Suppressor macrophage treated with lipopolysaccharide for 1 hour (primary cell): ENCODE measurements at regions not wholly inside any gene's neighbourhood (a gene's known extent, or its start where the extent isn't known, plus 50 kb on each side); places are given as distances from the start of the nearest gene placed in this dataset.
"Not testable (repeated sequence)": the region's sequence is repeated elsewhere in the genome, so short reads cannot be mapped to it uniquely, and the experiment has no call there.

ENCODE experiments used
- DNase-seq, 3 donors: peaks; one replicate each; pipeline ENCODE4 v3.0.0-alpha.2; 2020 to 2022

DNA sequence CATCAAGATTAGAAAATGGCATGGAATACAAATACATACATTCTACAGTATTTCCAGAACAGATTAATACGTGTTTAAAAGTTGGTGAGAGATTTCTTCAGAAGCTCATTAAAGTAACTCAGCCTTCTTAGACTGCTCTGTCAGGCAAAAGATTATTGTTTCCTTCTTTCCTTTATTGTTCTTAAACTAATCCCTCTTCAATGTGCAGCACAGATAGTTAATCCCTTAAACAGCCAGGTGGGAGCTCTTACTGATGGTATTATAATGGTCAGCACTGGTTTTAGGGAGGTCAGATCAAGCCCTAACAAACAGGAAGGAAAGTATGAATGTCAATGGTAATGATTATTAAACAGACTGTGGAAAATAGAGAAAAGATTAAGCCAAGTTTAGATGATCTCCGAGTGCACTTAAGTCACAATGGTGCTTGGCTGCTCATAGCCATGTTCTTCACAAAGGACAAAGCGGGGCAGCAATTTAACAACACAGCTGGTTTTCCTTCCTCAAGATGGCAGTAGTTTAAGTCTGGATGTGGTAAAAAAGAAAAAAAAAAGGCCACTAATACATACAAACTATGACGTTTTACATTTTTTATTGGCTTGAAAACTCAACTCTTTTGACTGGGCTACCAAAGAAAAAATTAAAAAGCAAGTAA lies 992.6 kb downstream of the PCDH9 start:
- no peak for DNase-seq

DNA sequence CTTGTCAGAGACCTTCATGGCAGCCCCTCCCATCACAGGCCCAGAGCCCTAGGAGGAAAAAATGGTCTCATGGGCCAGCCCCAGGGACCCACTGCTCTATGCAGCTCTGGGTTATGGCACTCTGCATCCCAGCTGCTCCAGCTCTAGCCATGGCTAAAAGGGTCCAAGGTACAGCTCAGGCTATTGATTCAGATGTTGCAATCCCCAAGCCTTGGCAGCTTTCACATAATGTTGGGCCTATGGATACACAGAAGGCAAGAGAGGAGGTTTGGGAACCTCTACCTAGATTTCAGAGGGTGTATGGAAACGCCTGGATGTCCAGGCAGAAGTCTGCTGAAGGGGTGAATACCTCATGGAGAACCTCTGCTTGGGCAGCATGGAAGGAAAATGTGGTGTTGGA lies 996.0 kb downstream of the PCDH9 start:
- no peak for DNase-seq

DNA sequence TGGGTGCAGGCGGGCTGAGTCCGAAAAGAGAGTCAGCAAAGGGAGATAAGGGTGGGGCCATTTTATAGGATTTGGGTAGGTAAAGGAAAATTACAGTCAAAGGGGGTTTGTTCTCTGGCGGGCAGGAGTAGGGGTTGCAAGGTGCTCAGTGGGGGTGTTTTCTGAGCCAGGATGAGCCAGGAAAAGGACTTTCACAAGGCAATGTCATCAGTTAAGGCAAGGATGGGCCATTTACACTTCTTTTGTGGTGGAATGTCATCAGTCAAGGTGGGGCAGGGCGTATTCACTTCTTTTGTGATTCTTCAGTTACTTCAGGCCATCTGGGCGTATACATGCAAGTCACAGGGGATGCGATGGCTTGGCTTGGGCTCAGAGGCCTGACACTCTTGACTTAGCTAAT lies 998.2 kb downstream of the PCDH9 start:
- DNase-seq, result not testable (repeated sequence)

DNA sequence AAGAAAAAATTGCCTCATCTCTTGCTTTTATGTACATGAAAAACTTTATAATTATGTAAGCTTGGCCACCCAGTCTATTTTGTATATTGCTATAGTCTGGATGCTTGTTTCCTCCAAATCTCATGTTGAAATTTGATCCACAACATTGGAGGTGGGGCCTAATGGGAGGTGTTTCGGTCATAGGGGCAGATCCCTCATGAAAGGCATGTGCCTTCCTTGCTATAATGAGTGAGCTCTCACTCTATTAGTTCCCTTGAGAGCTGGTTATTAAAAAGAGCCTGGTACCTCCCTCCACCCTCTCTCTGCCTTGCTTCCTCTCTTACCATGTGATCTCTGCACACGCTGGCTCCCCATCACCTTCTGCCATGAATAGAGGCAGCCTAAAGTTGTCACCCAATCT lies 1005.1 kb downstream of the PCDH9 start:
- DNase-seq, result no peak

DNA sequence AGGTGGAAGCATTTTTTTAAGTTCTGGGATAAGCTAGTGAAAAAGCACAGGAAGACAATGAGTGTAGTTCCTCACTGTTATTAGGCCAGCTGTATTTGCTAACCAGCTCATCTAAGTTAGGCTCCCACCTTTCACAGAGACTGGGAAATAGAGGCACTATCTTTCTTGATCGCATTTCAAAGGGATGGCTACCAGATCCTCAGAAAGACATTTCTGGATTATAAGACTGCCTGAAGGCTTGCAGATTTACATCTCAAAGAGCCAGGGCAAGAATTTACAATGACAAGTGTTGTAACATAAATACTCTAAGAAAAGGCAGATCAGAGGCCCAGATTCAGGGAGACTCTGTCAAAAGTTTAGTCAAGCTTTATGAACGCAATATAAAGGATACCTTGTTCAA lies 1005.5 kb downstream of the PCDH9 start:
- no peak for DNase-seq

DNA sequence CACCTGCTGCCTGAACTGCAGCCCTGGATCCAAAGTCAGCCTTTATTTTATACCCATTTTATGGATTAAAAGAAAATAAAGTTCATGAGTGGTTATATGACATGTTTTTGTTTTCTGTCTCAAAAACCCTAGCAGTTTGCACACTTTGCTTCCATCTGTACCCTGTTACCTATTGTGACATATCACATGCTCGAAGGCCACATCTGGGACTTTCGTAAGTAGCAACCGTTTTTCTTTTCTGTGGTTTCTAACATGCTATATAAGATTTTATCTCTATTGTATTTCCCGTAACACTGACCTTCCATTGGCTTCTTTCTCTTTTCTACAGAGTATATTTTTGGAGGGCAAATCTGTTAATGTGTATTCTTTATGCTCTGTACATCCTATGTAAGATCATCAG lies 1007.2 kb downstream of the PCDH9 start:
- DNase-seq, result no peak

DNA sequence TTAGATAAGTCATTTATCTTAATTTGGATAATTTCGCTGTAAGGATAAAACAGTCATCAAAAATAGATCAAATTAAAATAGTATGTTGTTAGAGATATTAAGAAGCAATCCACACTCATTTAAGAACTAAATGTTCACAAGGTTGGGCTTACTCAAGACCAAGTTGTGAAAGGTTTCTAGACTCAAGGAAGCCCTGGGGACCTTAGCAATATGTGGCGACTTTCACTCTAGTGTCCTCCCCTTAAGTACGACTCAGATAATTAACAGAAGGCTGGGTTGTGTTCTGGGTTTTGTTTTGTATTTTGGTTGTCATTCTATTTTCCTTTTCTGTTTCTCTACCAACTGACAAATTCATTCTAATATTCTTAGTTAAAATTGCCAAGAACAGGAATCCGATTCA lies 1008.0 kb downstream of the PCDH9 start:
- DNase-seq, result no peak

DNA sequence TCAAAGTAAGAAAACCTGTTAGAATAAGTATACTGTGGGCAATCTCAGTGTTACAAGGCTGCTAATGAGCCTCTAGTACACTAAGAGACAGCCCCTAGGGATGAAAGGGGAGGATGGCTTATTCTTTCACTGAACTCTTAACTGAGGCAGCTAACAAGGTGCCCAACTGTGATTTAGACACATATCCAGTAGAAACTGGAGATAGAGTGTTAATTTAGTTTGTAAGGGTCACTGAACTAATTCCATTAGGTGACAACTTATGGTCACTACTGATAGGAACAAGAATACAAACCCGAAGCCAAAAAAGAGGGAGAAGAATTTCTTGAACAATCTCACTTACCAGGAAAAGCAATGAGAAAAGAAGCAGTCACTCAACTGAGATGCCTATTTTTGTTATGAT lies 1010.6 kb downstream of the PCDH9 start:
- no peak for DNase-seq

DNA sequence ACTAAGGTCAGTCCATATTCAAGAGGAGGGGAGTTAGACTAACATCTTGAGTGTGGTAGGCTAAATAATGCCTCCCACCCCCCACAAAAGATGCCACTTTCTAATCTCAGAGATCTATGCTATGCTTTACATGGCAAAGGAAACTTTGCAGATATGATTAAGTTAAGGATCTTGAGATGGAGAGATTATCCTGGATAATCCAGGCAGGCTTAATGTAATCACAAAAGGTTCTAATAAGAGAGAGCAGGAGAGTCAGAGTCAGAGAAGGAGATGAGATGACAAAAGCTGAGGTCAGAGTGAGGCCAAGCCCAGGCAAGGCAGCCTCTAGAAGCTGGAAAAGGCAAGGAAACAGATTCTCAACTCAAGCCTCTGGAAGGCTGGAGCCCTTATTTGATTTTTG lies 1011.6 kb downstream of the PCDH9 start:
- DNase-seq, result no peak

DNA sequence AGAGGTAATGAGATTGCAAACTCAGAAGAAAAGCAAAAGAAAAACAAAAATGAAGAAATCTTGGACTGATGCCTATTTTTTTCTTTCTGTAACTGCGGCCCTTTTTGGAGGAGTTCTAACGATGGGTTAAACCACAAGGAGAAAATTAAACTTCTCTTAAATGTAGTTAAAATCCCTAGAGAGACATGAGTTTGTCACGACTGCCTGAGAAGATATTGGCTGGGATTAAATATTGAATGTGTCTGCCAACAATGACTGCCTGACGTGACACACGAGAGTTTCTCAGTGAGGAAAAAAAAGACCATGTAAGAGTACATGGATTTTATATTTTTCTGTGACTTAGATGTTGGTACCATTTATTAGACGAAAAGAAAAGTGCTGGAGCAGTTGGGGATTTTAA lies 1013.4 kb downstream of the PCDH9 start:
- no peak for DNase-seq

DNA sequence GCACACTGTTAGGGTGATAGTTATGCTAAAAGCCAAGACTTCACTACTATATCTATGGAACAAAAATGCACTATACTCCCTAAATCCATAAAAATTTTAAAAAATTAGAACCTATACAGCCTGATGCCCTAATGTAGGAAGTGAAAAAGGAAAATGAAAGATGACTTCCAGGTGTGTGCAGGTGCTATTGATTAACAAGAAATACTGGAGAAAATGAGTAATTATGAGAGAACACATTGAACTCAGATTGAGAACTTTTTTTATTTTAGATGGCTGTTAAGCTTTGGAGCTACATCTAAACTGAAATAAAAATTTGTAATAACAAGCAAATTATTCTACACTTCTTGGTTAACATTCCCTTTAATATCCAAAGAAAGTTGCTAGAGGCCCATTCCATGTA lies 1015.7 kb downstream of the PCDH9 start:
- no peak for DNase-seq

DNA sequence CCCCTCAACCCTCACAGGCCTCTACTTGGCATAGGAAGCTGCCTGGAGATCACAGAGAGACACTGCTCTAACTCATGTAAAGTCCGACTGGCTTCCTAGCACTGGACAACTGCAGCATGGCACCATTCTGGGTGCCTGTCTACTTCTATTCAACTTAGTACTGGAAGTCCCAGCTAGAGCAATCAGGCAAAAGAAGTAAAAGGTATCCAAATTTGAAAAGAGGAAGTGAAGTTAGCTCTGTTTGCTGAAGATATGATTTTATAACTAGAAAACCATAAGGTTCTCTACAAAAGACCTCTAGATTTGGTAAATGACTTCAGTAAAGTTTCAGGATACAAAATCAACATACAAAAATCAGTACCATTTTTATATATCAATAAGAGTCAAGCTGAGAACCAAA lies 1017.6 kb downstream of the PCDH9 start:
- DNase-seq, result no peak

DNA sequence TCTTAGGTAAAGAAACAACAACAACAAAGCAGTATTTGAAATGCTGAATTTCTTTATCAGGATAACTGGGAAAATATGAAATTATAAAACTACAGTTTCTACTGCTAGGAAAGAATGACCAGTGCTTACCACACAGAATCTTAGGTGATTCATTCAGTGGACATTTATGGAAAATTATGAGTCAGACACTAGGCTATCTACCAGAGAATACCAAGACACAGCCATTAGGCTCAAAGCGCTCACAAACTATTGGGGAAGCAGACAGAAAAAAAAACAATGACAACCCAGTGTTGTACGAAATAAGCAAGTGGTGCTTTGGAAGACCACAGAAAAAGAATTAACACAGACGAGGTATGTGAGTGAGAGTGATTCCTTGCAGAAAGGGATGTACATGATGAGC lies 1019.5 kb downstream of the PCDH9 start:
- no peak for DNase-seq

DNA sequence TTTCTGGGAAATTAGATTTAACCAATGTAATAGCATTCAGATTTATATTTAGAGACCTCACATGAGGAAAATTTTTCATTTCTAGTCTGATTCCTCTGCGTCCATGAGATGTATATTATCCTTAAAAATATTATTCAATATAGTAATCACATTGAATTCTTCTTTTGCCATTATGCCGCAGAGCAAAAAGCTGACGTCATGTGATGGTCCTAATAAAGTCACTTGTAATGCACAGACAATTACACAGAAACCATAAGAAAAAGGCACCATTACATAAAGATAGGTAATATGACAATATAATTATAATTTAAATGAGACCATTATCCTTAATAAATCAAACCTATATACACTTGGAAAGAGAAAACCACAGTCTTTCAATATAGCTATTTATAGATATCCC lies 1021.5 kb downstream of the PCDH9 start:
- DNase-seq, result no peak

DNA sequence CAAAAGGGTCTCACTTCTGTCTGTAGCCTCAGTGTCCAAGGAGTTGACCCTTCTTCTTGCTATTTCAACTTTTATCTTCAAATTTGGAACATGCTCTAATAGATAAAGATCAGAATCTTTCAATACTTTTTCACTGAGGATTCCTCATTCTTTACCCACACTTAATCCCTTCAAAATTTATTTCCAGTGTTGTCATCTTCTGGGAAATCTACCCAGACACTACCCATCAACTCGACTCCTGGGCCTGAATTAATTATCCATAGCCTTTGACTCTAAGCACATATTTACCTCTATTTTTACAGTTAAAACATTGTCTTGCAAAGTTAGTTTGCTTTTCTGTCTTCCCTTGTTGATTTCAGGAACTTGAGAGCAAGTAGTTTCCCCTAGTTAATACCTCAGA lies 1022.5 kb downstream of the PCDH9 start:
- no peak for DNase-seq

DNA sequence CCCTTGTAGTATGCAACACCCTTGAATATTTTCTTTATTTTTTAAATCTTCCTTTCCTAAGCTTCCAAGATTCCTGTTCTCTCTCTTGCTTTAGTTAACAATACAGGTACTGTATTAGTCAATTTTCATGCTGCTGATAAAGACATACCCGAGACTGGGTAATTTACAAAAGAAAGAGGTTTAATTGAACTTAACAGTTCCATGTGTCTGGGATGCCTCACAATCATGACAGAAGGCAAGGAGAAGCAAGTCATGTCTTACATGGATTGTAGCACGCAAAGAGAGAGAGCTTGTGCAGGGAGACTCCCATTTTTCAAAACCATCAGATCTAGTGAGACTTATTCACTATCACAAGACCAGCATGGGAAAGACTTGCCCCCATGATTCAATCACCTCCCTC lies 1024.3 kb downstream of the PCDH9 start:
- DNase-seq, result no peak

DNA sequence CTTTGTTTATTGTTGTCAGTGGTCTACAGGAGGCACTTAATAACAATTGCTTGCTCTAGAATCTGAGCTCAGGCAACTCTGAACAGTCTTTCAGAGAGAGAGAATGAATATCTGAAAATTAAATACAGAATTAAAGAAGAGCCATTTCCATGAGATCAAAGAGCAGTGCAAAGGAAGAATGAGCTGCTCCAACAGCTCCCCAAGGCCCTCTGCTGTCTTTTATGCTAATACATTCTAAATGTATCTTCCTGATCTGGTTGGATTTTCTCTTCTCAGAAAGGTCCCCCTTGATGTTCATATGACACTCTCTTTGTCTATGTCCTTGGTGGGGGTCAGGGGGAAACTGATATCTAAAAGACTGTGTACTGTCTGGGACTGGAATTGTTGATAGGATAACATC lies 1029.6 kb downstream of the PCDH9 start:
- DNase-seq, result no peak

DNA sequence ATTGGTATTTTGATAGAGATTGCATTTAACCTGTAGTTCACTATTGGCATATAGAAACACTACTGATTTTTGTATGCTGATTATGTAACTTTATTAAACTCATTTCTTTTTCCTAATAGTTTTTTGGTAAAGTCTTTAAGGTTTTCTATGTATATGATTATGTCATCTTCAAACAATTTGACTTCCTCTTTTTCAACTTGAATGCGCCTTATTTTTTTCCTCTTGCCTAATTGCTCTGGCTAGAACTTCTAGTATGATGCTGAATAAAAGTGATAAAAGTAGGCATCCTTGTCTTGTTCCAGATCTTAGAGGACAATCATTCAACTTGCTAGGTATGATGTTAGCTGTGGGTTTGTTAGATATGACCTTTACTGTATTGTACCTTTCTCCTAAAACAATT lies 1034.9 kb downstream of the PCDH9 start:
- no peak for DNase-seq

DNA sequence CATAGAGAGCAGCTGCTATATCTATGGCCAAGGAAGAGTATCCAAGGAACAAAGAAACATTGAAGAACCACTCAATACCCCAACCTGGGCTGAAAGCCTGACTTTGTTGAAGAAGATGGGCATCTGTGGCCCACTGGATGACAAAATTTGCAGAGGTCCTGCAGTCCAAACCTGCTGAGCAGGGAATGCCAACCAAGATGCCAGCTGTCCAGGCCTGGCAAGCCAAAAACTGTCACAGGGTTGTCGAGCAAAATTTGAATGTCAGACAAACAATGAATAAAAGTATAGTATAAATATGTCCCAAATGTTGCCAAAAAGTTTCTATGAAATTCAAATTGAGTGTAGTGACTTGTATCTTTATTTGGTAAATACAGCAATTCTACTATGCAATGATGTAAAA lies 1040.2 kb downstream of the PCDH9 start:
- no peak for DNase-seq

DNA sequence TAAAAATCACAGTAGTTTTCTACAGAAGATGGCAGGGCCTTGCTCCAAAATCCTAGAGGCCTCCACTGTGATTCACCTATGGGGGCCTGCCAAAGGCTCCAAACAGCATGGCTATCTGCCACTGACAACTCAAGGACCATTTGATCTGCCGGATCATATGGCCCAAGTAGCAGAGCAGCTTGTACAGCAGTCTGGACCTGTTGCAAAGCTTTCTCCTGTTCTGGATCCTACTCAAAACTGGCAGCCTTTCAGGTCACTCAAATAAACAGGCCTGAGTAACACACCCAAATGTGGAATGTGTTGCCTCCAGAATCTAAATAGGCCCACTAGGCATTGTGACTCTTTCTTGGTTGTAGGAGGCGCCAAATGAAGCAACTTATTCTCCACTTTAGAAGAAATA lies 1049.3 kb downstream of the PCDH9 start:
- no peak for DNase-seq

DNA sequence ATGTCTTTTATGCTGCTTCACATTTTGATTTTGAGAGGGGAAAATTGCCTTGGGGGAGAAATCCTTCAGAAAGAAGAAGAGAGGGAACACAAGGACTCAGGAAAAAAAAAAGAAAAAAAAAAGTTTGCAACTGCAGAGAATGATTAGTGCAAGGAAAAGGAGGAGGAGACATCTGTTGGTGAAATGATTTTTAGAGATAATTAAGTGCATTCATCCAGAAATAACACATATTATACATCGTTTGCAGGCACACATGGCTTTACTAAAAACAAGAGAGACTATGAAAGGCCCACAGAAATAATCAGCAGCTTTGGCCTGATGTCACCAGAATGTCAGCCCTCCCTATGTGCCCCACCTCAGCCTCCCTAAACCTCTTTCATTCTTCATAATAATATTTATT lies 1058.2 kb downstream of the PCDH9 start:
- no peak for DNase-seq

DNA sequence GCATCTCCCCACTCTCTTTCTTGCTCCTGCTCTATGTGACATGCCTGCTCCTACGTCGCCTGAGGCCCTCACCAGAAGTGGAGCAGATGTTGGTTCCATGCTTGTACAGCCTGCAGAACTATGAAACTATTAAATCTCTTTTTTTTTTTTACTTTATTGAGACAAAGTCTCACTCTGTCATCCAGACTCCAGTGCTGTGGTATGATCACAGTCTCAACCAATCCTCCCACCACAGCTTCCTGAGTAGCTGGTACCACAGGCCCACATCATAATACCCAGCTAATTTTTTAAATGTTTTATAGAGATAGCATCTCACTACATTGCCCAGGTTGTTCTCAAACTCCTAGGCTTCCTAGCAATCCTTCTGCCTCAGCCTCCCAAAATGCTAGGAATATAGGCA lies 1067.7 kb downstream of the PCDH9 start:
- DNase-seq, result no peak

DNA sequence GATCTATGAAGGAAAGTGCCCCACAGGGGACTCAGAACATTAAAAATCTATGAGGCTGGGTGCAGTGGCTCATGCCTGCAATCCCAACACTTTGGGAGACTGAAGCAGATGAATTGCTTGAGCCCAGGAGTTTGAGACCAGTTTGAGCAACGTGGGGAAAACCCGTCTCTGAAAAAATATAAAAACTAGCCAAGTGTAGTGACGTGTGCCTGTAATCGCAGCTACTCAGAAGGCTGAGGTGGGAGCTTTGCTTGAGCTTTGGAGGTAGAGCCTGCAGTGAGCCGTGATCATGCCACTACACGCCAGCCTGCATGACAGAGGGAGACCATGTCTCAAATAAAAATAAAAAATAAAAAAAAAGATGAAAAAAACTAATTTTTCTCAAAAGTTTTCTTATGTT lies 1070.6 kb downstream of the PCDH9 start:
- DNase-seq, result no peak

DNA sequence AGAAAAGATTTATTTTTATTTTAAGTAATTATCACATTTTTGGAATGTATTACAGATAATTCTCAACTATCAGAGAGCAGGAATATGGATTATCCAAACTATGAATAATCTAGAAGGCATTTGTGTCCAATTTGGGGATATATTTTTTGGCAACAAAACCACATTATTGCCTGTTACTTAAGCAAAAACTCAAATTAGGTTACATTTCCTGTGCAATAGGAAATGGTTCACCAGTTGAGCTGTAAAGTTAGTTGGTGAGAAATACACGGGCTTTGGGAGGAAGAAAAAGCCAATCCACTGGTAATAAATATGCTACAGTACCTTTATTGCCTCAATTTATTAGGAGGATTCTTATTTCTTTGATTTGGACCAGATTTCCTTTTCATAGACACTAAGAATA lies 1075.2 kb downstream of the PCDH9 start:
- no peak for DNase-seq

DNA sequence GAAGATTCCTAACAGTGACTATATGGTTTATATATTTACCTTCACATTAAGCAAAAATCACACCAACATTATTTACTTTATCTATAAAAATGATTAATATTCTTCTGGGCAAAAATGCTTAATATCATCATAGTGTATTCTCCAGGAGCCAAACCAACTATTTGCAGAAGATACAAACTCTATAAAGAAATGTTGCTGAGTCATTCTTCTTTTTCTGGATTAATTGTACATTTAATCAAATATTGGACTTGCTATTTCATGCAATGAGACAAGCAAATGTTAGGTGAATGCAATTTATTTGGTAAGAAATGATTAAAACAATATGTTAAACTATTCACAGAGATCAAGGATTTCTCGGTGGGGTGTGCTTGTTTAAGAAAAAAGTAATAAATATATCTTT lies 1075.8 kb downstream of the PCDH9 start:
- DNase-seq, result no peak

DNA sequence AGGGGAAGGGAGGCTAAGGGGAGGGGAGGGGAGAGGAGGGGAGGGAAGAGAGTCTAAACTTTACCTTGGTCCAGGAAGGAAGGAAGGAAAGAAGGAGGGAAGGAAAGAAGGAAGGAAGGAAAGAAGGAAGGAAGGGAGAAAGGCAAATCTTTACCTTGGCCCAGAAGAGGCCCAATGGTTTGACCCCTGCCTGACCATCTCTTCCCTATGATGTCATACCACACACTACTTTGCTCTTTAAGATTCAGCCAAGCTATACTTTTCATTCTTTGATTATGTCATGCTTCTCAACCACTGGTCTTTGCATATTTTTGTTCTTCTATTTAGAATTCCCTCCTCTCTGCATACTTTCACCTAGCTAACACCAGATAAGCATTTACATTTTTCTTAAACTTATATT lies 1077.5 kb downstream of the PCDH9 start:
- no peak for DNase-seq
